Gastroesophageal sphincter (tissue), 4 donors: ENCODE measurements at regions not wholly inside any gene's neighbourhood (a gene's known extent, or its start where the extent isn't known, plus 50 kb on each side); places are given as distances from the start of the nearest gene placed in this dataset.

Experiments used
- ATAC-seq: fragments of 150-250 bp; one replicate; pipeline ENCODE4 v1.9.1; 2016; ENCODE audit warnings: mild to moderate bottlenecking, moderate library complexity
- H3K27ac ChIP-seq, 4 donors: fragments of 200-600 bp; sonication (generic) in 3 of 4; 1 replicate in 3 of 4; 2 replicates in 1 of 4; pipeline ENCODE4 v1.5.1; 2016 to 2019
- H3K27me3 ChIP-seq: fragments of 200-600 bp; sonication (generic); one replicate; pipeline ENCODE4 v1.5.1; 2019
- H3K36me3 ChIP-seq, 2 donors: fragments of 200-600 bp; sonication (generic); one replicate each; pipeline ENCODE4 v1.5.1; 2019; ENCODE audit warnings: control low read depth in 1 of 2
- H3K4me1 ChIP-seq, 3 donors: fragments of 200-600 bp; sonication (generic); 1 replicate in 2 of 3; 2 replicates in 1 of 3; pipeline ENCODE4 v1.5.1; 2016 to 2019; ENCODE audit warnings: control low read depth in 2 of 3
- H3K4me3 ChIP-seq, 2 donors: fragments of 200-600 bp; sonication (generic); one replicate each; pipeline ENCODE4 v1.5.1; 2019; ENCODE audit warnings: mild to moderate bottlenecking in 1 of 2, moderate library complexity in 1 of 2
- H3K9me3 ChIP-seq, 3 donors: fragments of 200-600 bp; sonication (generic); one replicate each; pipeline ENCODE4 v1.5.1; 2017 to 2019; ENCODE audit warnings: control low read depth in 2 of 3
- EP300 ChIP-seq: sonication (generic); formaldehyde crosslinking; IDR thresholded peaks from one replicate; pipeline ENCODE4 v1.6.1; 2017; ENCODE audit warnings: antibody characterized with exemption, mild to moderate bottlenecking
- POLR2A ChIP-seq, 2 donors: fragments of 450-650 bp; IDR thresholded peaks; one replicate each; pipeline ENCODE4 v1.6.1; 2017; ENCODE audit warnings: antibody characterized with exemption in 2 of 2, mild to moderate bottlenecking in 2 of 2, moderate library complexity in 1 of 2
- POLR2AphosphoS5 ChIP-seq: sonication (generic); formaldehyde crosslinking; IDR thresholded peaks from one replicate; pipeline ENCODE4 v1.6.1; 2017; ENCODE audit warnings: antibody characterized with exemption
- WGBS, 2 donors: methylation state at CpG; one replicate each; pipeline ENCODE4 v1.1.5; 2018; ENCODE audit warnings: low coverage in 1 of 2; 5-methylcytosine and 5-hydroxymethylcytosine counted together
- TF ChIP-seq, protein P1 (sequence below), 4 experiments: fragments of 200-600 bp in 2 of 4; fragments of 450-650 bp in 2 of 4; sonication (generic) in 1 of 4; IDR thresholded peaks; one replicate each; pipeline ENCODE4 v1.5.1; 2017 to 2019; ENCODE audit warnings: antibody characterized with exemption in 4 of 4, mild to moderate bottlenecking in 2 of 4, moderate library complexity in 2 of 4

DNA sequence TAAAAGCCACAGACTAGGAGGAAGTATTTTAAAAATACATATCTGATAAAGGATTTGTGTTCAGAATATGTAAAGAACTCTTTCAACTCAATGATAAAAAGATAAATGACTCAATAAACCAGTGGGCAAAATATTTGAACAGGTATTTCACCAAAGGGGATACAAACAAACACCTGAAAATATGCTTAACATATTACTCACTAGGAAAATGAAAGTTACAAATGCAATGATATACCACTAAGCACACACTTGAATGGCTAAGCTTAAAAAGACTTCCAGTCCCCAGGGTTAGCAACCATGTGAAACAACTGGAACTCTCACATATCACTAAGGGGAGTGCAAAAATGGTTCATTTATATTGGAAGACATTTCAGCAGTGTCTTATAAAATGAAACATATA is 131.6 kb downstream of the SLIT2 start:
- no peak for TF ChIP-seq POLR2AphosphoS5
- TF ChIP-seq EP300 = no peak
- TF ChIP-seq POLR2A (IDR thresholded peaks at IDR 0.05) = no peak
- TF ChIP-seq, protein P1, sequence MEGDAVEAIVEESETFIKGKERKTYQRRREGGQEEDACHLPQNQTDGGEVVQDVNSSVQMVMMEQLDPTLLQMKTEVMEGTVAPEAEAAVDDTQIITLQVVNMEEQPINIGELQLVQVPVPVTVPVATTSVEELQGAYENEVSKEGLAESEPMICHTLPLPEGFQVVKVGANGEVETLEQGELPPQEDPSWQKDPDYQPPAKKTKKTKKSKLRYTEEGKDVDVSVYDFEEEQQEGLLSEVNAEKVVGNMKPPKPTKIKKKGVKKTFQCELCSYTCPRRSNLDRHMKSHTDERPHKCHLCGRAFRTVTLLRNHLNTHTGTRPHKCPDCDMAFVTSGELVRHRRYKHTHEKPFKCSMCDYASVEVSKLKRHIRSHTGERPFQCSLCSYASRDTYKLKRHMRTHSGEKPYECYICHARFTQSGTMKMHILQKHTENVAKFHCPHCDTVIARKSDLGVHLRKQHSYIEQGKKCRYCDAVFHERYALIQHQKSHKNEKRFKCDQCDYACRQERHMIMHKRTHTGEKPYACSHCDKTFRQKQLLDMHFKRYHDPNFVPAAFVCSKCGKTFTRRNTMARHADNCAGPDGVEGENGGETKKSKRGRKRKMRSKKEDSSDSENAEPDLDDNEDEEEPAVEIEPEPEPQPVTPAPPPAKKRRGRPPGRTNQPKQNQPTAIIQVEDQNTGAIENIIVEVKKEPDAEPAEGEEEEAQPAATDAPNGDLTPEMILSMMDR (IDR thresholded peaks at IDR 0.05) = no peak
- no peak for ATAC-seq
- Histone ChIP-seq H3K9me3 (no peaks in the 10 kb centered on the region), H3K36me3 (no peaks in the 10 kb centered on the region), H3K27me3 (no peaks in the 10 kb centered on the region), H3K4me3 (no peak overlapping the region), H3K27ac (no peak overlapping the region), H3K4me1 (peaks cover 0 to 20% (median 3%) of the 10 kb centered on the region in 3 donors)

DNA sequence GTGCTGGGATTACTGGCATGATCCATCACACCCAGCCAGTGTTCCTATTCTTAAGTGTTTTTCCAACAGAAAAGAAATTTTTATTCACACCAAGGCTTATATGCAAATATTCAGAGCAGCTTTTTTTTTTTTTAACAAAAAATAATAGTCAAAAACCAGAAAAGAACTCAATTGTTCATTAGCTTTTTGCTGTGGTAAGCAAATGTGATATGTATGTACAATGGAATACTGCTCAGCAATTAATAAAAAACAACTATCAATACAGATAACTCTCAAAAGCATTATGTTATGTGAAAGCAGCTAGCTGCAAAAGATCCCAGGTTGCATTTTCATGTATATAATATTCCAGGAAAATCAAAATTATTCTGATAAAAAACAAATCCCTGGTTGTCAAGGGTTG is 132.3 kb downstream of the SLIT2 start:
- TF ChIP-seq POLR2A (IDR thresholded peaks at IDR 0.05) = no peak
- no peak for TF ChIP-seq POLR2AphosphoS5
- no peak for TF ChIP-seq EP300
- TF ChIP-seq, protein P1 (IDR thresholded peaks at IDR 0.05) = no peak
- Histone ChIP-seq H3K27ac (no peak overlapping the region), H3K4me3 (no peak overlapping the region), H3K4me1 (peaks cover 0 to 20% (median 3%) of the 10 kb centered on the region in 3 donors), H3K27me3 (no peaks in the 10 kb centered on the region), H3K36me3 (no peaks in the 10 kb centered on the region), H3K9me3 (no peaks in the 10 kb centered on the region)
- ATAC-seq = no peak

GRCh38 chr4:20384456-20384855 is 132.8 kb downstream of the SLIT2 start:
- Histone ChIP-seq H3K36me3 (no peaks in the 10 kb centered on the region), H3K4me1 (peaks cover 0 to 20% (median 3%) of the 10 kb centered on the region in 3 donors), H3K27ac (no peak overlapping the region), H3K9me3 (no peaks in the 10 kb centered on the region), H3K27me3 (no peaks in the 10 kb centered on the region), H3K4me3 (no peak overlapping the region)
- no peak for ATAC-seq
- 39 to 49% methylated on average over 5 of the region's 5 CpGs for WGBS, 2 donors
- TF ChIP-seq POLR2AphosphoS5 = no peak
- TF ChIP-seq, protein P1 (IDR thresholded peaks at IDR 0.05) = no peak
- no peak for TF ChIP-seq POLR2A (IDR thresholded peaks at IDR 0.05)
- no peak for TF ChIP-seq EP300

GRCh38 chr4:20386001-20386740 is 134.5 kb downstream of the SLIT2 start:
- no peaks in the 10 kb centered on the region for H3K9me3 ChIP-seq
- no peak for ATAC-seq
- H3K27ac ChIP-seq = no peak overlapping the region
- TF ChIP-seq EP300 (no peak), POLR2A (IDR thresholded peaks at IDR 0.05) (no peak), POLR2AphosphoS5 (no peak)
- TF ChIP-seq, protein P1 (IDR thresholded peaks at IDR 0.05) = no peak
- 69 to 86% methylated on average over 2 of the region's 2 CpGs for WGBS, 2 donors
- H3K36me3 ChIP-seq = no peaks in the 10 kb centered on the region
- H3K4me1 ChIP-seq = peaks cover 0 to 25% (median 3%) of the 10 kb centered on the region in 3 donors
- no peak overlapping the region for H3K4me3 ChIP-seq
- H3K27me3 ChIP-seq = no peaks in the 10 kb centered on the region

GRCh38 chr4:20386906-20387305 is 135.2 kb downstream of the SLIT2 start:
- WGBS, 2 donors = 89 to 92% methylated on average over 5 of the region's 5 CpGs
- H3K4me3 ChIP-seq = no peak overlapping the region
- peaks cover 0 to 27% (median 3%) of the 10 kb centered on the region in 3 donors for H3K4me1 ChIP-seq
- H3K27ac ChIP-seq = no peak overlapping the region
- H3K27me3 ChIP-seq = no peaks in the 10 kb centered on the region
- ATAC-seq = no peak
- no peaks in the 10 kb centered on the region for H3K9me3 ChIP-seq
- no peaks in the 10 kb centered on the region for H3K36me3 ChIP-seq
- TF ChIP-seq EP300 = no peak
- TF ChIP-seq, protein P1 (IDR thresholded peaks at IDR 0.05) = no peak
- no peak for TF ChIP-seq POLR2A (IDR thresholded peaks at IDR 0.05)
- no peak for TF ChIP-seq POLR2AphosphoS5
